Activated T-helper 1 cell treated with Interleukin-2 at 50 U/mL for 16 hours (primary cell): ENCODE measurements at regions not wholly inside any gene's neighbourhood (a gene's known extent, or its start where the extent isn't known, plus 50 kb on each side); places are given as distances from the start of the nearest gene placed in this dataset.

Experiments
- DNase-seq: peaks from one replicate; pipeline ENCODE4 v3.0.0-alpha.2; 2020; ENCODE audit warnings: low read depth

DNA sequence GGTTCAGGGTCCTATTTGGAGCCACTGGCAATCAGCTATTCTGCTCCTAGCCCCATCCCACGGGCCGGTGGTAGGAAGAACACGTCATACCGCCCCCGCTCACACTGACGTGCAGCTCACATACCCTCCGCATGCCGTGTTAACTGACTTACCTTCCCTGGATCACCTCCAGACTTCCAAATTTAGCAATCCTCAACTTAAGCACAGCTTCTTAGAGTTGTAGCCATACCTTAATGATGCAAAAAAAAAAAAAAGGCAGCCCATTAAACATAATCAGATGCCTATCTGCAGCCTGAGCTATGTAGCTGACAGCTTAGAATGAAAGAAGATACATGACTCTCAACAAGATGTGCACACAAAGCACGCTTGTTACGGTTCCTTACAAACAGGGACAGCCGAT is 93.0 kb downstream of the IRX2 start:
- DNase-seq: no peak

DNA sequence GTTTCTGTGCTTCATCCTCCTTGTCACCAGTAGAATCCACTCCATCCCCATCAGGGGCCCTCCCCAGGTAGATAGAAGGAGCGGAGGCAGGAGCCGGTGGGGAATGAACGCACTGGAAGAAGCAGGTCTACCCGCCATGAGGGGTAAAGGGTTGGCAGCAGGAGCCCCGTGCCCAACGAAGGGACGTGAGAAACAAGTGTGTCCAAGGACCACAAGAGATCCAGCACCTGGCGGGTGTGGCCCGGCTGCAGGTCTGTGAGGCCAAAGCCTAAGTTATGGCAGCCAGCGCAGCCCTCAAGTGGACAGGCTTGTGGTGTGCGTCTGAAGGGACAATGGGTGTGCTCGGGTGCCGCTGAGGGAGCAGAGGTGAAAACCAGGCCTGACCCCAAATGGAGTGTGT is 94.3 kb downstream of the IRX2 start:
- DNase-seq: no peak

DNA sequence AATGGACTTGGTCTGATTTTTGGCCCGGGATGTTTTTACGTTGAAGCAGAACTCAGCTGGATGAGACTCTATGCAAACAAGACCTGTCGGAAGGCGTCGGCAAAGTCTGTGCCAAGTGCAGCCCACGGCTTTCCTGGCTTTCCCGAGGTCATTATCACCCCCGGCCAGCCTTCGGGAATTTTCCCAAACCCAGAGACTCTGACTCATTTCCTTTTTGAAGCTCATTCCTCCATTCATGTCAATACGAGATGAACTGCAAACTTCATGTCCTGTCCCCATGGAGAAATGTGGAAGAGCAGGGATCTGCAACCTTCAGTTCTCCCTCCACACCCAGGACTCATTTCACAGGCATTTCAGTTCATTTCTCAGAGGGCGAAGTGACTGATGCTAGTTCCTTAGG is 95.3 kb downstream of the IRX2 start:
- DNase-seq: no peak

DNA sequence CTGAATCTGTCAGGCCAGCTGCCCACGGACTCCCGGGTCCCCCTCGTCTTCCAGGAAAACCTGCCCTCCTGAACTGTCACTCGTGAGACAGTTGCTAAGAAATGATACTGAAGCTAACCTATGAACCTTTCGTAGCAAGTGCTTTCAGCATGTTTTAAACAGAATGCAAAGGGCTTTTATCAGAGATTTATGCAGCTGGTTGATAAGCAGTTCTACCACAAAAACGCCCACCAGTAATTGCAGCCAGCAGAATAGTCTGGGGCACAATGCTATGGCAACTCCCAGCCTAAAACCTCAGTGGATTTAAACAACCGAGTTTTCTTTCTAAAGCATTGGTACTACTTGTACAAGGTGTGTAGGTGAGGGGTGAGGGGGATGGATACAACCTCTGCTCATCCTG is 97.5 kb downstream of the IRX2 start:
- DNase-seq: no peak

DNA sequence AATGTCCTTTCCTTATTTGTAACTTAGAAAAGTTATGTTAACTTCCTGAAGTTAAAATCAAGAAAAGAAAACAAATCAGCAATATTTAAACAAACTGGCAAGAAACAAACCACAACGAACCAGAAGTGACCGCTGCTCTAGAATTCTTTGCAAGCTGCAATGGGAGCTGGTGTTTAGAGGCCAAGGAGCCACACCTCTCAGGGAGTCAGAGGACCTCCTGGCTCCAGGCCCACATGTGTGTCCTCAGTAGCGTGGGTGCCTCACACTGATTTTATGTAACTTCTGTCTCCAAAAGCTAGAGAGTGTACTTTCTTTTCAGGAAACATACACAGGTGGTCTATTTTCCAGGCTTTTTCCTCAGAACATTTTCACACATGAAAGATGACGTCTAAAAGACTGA is 100.4 kb downstream of the IRX2 start:
- DNase-seq: no peak

DNA sequence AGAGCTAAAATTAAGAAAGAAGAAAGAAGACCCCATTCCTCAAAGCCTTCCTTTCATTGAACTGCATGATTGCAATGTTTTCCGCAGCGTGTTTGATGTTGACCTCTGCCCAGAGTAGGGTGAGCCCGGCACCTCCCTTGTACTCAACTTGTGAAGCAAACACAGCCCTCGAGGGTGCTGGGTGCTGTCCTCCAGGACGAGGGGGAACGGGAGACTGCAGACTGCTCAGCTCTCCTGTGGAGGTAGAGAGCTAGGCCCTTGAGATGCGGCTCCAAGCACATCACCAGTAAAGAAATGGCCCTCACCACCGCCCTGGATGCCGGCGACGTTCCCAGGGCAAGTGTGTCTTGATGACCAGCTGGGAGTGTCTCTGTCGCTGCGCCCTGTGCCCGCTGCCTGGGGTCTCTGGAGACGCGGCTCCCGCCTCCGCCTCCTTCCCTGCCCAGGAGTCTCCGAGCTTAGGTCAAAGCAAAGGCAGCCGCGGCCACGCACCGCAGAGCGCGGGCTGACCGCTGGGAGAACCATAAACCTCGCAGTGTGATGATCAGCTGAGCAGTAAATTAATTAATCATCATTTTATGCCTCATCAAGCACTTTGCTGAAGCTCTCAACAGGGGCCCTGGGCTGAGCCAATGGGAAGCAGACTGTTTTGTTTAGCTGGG is 108.7 kb downstream of the IRX2 start:
- DNase-seq: no peak

DNA sequence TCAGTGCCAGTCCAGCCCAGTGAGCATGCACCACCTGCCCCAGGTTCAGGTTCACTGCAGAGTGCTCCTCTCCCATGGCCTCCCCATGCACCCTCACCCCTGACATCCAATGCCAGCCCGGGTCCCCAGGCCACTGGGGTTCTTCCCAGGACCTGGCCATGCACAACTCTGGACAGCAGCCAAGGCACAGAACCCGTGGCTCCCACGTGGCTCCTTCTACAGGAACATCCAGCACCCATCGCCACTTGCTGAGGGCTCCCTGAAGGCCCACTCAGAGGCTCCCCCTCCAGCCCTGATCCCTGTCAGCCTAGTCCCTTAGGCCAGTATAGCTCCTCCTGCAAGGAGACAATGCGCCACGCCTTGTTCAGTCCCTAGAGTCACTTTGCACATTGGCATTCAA is 110.8 kb downstream of the IRX2 start:
- DNase-seq: no peak

DNA sequence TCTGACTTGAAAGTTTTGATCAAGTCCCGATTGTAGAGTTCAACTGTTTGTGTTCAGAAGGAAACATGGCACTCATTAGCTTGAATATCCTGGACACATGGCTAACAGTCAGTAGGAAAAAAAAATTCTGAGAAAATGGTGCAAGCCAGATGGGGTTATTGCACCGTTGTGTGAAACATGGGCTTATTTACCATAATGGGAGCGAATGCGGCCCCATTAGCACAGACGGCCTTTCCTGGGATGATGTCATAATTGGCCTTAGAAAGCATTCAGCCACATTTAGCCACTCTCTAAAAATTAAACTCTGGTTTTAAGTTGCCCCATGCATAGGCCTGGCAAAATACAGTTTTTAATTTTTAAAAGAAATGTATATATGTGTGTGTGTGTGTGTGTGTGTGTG is 112.1 kb downstream of the IRX2 start:
- DNase-seq: no peak

DNA sequence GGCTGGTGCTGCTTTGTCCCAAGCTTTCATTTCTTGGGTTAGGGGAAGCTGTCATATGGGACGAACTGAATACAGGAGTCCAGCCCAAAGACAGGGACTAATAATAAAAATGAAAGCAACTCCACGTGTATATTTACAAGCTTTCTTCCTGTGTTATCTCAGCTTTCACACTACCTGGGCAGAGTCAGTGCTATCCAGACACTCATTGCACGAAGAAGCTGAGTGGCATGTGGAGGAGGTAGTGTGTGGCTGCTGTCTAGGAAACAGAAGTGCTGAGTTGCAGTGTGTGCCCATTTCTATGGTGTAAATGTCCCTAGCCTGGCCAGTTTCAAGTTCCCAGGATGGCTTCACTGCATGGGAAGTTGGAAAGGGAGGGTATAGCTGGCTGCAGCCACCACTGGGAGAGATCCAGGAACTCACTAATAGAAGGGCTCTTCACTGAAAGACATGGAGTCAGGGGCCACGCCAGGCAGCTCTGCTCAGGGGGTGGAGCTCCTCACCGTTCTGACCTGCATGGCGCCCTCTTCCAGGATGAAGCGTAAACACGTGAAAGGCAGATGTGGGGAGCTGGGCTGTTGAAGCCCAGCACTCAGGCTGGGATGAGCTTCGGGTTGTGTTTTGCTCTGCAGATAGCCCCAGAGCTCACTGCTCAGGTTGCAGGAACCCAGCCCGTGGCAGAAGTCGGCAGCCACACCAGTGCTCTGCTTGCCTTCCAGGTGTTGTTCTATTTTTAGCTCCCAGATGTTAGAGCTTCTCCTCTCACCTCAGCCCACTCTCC is 116.9 kb downstream of the IRX2 start:
- no peak for DNase-seq

DNA sequence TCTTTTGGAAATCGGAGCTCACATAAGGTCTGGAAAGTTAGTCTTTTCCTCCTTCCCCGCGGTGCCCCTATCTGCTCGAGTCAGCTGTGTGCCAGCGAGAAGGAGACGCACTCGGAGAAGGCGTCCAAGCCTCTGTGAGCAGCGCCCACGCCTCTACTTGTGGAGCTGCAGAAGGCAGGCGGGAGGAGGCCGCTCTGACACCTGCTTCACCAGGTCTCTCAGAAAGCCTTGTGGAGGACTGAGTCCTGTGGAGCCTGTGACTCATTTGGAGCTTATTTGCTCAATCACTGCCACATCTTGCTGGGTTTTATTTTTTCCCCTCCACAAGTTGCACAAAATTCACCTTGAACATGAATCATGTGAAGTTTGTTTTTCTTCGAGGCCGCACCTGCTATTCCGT is 117.5 kb downstream of the IRX2 start:
- DNase-seq: no peak

DNA sequence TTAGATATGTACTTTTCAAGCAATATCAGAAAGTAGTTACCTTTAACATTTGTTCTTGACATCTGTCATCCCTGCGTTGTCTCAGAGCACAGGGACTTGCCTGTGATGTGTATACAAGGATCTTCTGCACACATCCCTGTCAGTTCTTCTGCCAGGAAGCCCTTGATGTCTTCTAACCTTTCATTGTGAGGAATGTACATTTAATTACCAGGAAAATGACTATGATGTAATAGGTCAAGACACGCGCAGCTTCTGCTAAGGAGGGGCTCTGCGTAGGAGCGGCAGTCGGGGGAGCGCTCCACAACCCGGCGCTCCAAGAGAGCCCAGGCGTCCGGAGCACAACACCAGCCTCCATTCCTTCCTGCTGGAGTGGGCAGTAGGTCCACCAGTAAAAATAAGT is 119.7 kb downstream of the IRX2 start:
- DNase-seq: no peak

DNA sequence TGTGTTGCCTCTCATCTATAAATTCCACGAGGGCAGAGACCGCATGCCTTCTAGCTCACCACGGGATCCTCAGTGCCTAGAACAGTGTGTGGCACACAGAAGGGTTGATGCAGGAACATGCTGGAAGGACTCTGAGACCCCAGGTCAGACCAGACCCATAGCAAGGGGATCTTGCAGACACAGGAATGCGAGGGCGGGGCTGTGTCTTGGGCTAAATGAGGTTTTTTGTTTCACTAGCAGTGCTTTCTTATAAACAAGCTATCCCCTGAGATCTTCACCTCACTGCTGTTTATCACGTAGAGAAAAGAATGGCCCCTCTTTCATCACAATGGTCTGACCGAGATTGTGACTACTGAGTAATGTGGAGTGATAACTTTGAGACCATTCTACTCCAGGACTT is 122.4 kb downstream of the IRX2 start:
- no peak for DNase-seq

DNA sequence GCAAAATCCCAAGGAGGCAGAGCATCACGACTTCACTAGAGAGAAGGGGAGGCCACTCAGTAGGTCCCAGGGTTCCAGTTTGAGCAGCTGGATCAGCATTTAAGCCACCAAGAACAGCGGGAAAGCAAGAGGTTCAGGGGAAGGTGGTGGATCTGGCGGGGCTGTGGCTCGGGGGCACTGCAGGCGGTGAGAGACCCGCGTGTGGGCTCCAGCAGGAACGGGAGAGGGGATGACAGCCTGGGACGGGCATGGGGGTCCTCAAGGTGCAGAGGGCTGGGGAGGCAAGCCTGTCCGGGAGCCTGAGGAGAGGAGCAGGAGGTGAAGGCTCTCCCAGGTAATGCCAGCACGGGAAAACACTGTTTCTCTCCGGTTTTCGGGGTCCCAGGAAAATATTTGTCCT is 123.6 kb downstream of the IRX2 start:
- DNase-seq: no peak

DNA sequence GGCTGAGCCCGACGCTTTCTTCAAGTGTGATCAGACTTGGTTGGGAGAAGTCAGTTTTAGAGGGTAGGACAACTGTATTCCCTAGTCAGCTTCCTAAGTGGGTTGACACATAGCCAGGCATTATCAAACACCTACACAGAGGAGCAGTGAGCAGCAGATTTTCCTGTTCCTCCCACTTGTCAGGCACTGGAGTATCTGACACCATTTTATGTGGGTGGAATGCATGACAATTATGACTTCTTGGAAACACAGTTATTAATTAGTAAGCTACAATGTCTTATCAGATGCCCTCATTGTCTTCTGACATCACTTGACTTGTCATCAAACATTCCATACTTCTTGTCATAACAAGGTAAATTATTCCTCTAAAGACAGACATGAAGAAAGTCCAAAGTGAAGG is 124.9 kb downstream of the IRX2 start:
- DNase-seq: no peak

DNA sequence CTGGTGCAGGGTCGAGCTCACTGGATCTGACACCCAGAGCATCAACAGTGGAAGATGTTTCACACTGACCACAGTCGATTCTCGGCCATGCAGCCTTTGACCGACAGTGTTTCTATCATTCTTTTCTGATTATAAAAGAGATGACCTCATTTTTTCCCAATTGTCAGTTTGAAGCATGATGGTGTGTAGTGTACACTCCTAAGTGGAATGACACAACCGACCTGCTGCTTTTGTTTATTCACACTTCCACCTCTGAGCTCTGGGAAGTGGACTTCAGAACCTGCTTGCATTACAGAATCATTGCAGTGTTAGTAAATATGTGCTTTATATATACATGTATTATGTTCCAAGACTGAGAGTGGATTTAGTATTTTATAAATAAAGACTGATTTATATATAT is 128.6 kb downstream of the IRX2 start:
- no peak for DNase-seq

DNA sequence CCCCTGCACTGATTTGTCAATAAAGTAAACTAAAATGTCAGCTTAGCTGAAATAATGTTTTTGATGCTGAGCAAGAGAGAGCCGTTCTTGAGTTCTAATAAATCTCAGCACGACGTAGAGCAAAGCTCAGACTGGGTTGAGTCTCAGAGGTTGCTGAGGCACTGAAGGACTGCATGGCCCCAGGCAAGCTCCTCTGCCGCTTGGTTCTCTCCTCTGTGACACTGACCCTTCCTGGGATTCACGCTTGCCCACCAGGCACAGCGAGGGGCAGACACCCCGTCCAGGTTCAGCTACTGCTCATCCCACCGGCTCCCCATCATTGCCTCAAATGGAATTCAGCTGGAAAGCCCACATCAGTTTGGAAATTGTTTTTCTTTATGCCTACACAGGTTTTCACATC is 129.8 kb downstream of the IRX2 start:
- DNase-seq: no peak

DNA sequence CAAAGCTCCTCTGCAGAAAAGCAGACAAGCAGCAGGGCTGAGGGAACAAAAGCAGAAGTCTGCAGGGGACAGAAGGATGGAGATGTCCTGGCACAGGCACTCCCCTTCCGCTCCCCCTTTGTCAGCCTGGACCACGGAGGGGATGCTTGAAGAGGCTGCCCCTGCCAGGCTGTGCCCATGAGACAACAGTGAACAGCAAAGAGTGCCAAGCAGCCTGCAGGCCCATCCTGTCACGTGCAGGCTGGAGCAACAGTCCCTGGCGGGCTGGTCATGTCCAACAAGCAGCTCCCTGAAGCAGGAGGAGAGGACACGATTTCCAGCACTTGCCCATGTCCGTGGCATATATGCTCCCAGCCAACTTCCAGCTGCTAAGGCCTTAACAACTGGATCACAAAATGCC is 132.3 kb downstream of the IRX2 start:
- DNase-seq: no peak

DNA sequence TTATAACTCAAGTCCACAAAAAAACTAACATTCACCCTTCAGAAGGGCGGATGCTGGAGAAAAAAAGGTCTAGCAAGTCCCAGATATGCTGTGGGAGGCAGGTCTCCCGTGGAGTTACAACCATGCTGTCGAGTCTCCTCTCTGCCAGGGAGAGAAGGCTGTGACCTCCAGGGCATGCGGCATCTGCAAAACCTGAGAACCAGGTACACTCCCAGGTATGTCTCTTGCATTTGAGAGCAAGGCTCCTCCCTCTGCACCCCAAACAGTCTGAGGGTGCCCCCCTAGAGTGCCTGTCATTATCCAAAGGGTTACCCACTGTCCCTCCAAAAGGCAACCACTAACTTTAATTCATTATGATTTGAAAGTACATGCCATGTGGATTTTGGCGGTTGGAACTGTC is 134.0 kb downstream of the IRX2 start:
- no peak for DNase-seq

DNA sequence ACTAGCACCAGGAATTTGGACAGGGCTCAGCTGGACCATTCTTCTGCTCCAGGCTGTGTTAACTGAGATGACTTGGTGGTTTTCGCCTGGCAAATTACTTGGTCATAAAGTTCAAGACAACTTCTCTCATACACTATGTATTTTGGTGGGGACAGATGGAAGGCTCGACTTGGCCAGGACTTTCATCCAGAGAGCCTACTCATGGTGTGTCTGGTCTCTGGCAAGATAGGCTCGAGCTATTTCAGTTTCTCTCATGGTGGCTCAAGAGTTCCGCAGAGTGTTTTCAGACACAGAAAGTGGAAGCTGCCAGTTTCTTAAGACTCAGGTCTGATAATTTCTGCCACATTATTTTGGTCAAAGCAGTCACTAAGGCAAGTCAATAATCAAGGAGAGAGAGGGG is 135.6 kb downstream of the IRX2 start:
- no peak for DNase-seq

DNA sequence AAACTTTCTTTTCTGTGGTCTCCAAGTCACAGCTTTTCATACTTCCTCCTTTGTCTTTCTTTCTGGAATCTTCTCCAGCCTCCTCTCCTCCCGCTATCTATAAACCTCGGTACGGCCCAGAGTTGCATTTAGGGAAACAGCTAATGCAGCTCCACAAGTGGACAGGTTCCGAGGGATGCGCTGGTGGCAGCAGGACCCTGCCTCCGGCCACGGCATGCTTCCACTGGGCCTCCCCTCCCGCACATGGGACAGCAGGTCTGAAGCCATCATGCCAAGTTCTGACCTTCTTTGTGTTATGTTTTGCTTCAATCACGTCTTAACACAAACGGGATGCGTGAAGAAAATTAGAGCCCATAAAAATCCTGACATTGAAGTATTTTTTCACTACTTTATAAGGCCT is 136.9 kb downstream of the IRX2 start:
- DNase-seq: no peak

DNA sequence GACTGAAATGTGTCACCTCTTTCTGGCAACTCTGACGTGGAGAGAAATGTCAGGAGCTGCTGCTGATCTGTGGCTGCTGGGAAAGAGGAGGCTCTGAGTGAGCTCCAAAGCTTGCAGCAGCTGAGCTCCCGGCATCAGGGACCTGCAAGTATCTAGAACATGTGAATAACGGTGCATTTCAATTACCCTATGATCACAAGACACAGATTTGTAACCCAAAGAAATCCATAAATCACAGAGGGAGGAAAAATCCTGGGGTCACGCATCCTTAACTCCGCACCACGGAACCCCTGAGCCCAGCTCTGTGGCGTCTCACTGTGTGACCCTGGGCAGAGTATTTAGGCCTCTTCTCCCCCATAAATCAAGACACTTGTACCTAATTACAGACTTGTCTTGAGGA is 139.8 kb downstream of the IRX2 start:
- no peak for DNase-seq

DNA sequence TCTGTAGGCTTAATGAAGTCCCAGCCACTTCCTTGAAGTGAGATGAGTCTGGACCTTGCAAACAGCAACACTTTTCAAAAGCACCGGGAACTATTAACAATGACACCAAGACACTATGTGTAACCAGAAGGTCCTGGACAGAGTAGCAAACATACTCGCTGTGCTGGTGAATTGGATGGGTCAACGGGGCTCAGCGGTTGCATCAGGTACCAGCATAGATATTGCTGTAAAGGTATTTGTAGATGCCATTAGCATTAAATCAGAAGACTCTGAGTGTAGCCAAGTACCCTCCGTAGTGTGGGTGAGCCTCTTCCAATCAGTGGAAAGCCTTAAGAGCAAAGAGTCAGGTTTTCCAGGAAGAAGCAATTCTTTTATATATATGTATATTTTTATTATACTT is 140.5 kb downstream of the IRX2 start:
- no peak for DNase-seq

DNA sequence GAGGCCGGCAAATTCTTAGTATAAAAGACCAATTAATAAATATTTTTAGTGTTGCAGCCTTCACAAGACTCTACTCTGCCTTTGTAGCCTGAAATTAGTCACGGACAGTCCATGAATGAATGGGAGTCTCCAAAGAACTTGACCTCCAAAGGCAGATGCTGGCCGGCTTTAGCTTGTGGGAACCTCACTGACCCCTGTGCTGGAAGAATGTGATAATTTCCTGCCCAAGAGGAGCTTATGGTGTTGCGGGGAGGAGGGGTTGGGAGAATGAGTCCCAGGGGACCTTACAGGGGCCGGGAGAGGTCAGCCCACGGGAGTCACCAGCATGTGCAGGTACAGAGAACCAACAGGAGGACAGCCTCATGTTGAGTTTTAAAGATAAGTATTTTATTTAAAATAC is 143.1 kb downstream of the IRX2 start:
- no peak for DNase-seq

DNA sequence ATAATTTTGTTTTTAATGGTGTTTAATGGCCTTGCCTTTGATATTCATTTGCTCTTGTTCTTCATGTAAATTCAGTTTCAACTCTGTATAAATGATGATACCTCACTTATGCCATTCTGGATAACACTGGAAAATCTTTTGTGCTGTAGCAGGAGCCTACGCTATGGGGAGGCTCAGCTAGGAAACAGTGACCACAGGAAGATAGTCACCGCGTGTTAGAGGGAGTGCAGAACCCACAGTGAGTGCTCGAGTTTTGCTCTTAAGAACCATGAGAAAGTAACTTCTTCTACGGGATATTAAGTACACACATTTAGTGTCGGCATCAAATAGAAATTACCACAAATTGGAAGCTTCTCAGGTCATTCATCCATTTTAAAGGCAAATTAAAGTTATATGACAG is 143.9 kb downstream of the IRX2 start:
- DNase-seq: no peak
